Testis (tissue), 2 donors: ENCODE measurements at regions not wholly inside any gene's neighbourhood (a gene's known extent, or its start where the extent isn't known, plus 50 kb on each side); places are given as distances from the start of the nearest gene placed in this dataset.

Source experiments
- DNase-seq: peaks from one replicate; pipeline ENCODE4 v3.0.0-alpha.2; 2019
- H3K27ac ChIP-seq, 2 donors: fragments of 200-600 bp; sonication (generic); one replicate each; pipeline ENCODE4 v1.5.1; 2019
- H3K27me3 ChIP-seq: fragments of 200-600 bp; sonication (generic); one replicate; pipeline ENCODE4 v1.5.1; 2019
- H3K36me3 ChIP-seq: fragments of 200-600 bp; sonication (generic); one replicate; pipeline ENCODE4 v1.5.1; 2017; ENCODE audit warnings: low read depth; ENCODE audit errors: missing control alignments
- H3K4me1 ChIP-seq: fragments of 200-600 bp; sonication (generic); one replicate; pipeline ENCODE4 v1.5.1; 2019
- H3K4me3 ChIP-seq, 2 donors: fragments of 200-600 bp; sonication (generic); one replicate each; pipeline ENCODE4 v1.5.1; 2017 to 2019
- H3K9me3 ChIP-seq: fragments of 200-600 bp; sonication (generic); one replicate; pipeline ENCODE4 v1.5.1; 2017
- CTCF ChIP-seq, 3 experiments: fragments of 450-650 bp in 2 of 3; fragments of 200-600 bp in 1 of 3; sonication (generic) in 1 of 3; IDR thresholded peaks; one replicate each; pipeline ENCODE4 v1.5.1; 2016 to 2019; ENCODE audit warnings: antibody characterized with exemption in 3 of 3, mild to moderate bottlenecking in 2 of 3, moderate library complexity in 1 of 3
- POLR2A ChIP-seq: fragments of 450-650 bp; IDR thresholded peaks from one replicate; pipeline ENCODE4 v1.6.1; 2017; ENCODE audit warnings: antibody characterized with exemption, mild to moderate bottlenecking, moderate library complexity
- WGBS, 2 donors: methylation state at CpG; one replicate each; pipeline ENCODE4 v1.1.5; 2018; 5-methylcytosine and 5-hydroxymethylcytosine counted together
- intact Hi-C: fragments of 100-400 bp; cut with DNase I; formaldehyde crosslinking; loops from one replicate; pipeline ENCODE4 v1.15.1; 2023; ENCODE audit warnings: low total_unique reads

GRCh38 chr9:12915366-12915954 lies 140.6 kb downstream of the LURAP1L start:
- Histone ChIP-seq H3K36me3 (no peaks in the 10 kb centered on the region), H3K9me3 (no peaks in the 10 kb centered on the region), H3K27ac (no peak overlapping the region), H3K4me1 (no peaks in the 10 kb centered on the region), H3K4me3 (no peak overlapping the region), H3K27me3 (no peaks in the 10 kb centered on the region)
- WGBS, 2 donors = 80 to 83% methylated on average over 3 of the region's 3 CpGs
- DNase-seq = no peak
- intact Hi-C loops = no loop called here
- TF ChIP-seq CTCF (IDR thresholded peaks at IDR 0.05) (no peak), POLR2A (no peak)

GRCh38 chr9:12916042-12916441 lies 141.2 kb downstream of the LURAP1L start:
- no peak for TF ChIP-seq CTCF (IDR thresholded peaks at IDR 0.05)
- TF ChIP-seq POLR2A = no peak
- intact Hi-C loops = no loop called here
- Histone ChIP-seq H3K27me3 (no peaks in the 10 kb centered on the region), H3K27ac (no peak overlapping the region), H3K36me3 (no peaks in the 10 kb centered on the region), H3K4me1 (no peaks in the 10 kb centered on the region), H3K9me3 (no peaks in the 10 kb centered on the region), H3K4me3 (no peak overlapping the region)
- 53 to 82% methylated on average over 1 of the region's 1 CpG for WGBS, 2 donors
- peak; percentile 41 for DNase-seq

GRCh38 chr9:12920437-12920836 lies 145.6 kb downstream of the LURAP1L start:
- H3K27me3 ChIP-seq = no peaks in the 10 kb centered on the region
- intact Hi-C loops = no loop called here
- TF ChIP-seq CTCF (IDR thresholded peaks at IDR 0.05) = no peak
- TF ChIP-seq POLR2A = no peak
- WGBS, 2 donors = 72 to 75% methylated on average over 2 of the region's 2 CpGs
- no peaks in the 10 kb centered on the region for H3K4me1 ChIP-seq
- no peak overlapping the region for H3K27ac ChIP-seq
- DNase-seq = no peak
- no peaks in the 10 kb centered on the region for H3K9me3 ChIP-seq
- H3K4me3 ChIP-seq = no peak overlapping the region
- H3K36me3 ChIP-seq = no peaks in the 10 kb centered on the region

- Histone ChIP-seq H3K4me1 (no peaks in the 10 kb centered on the region), H3K36me3 (no peaks in the 10 kb centered on the region), H3K9me3 (no peaks in the 10 kb centered on the region), H3K4me3 (no peak overlapping the region), H3K27ac (no peak overlapping the region), H3K27me3 (no peaks in the 10 kb centered on the region)
- WGBS, 2 donors = 73 to 85% methylated on average over 3 of the region's 3 CpGs
- intact Hi-C loops = no loop called here
- no peak for DNase-seq
- no peak for TF ChIP-seq POLR2A
- no peak for TF ChIP-seq CTCF (IDR thresholded peaks at IDR 0.05)
Measured at GRCh38 chr9:12921621-12922020, 146.8 kb downstream of the LURAP1L start.

GRCh38 chr9:12922224-12922866 lies 147.5 kb downstream of the LURAP1L start:
- no peak overlapping the region for H3K27ac ChIP-seq
- no peak for TF ChIP-seq POLR2A
- TF ChIP-seq CTCF (IDR thresholded peaks at IDR 0.05) = no peak
- WGBS, 2 donors = 68 to 81% methylated on average over 4 of the region's 4 CpGs
- no peak for DNase-seq
- H3K4me3 ChIP-seq = no peak overlapping the region
- H3K36me3 ChIP-seq = no peaks in the 10 kb centered on the region
- no peaks in the 10 kb centered on the region for H3K9me3 ChIP-seq
- no peaks in the 10 kb centered on the region for H3K4me1 ChIP-seq
- H3K27me3 ChIP-seq = no peaks in the 10 kb centered on the region
- intact Hi-C loops = no loop called here
